GM19467 (cell line): ENCODE measurements at regions not wholly inside any gene's neighbourhood (a gene's known extent, or its start where the extent isn't known, plus 50 kb on each side); places are given as distances from the start of the nearest gene placed in this dataset.
"Not testable (repeated sequence)": the region's sequence is repeated elsewhere in the genome, so short reads cannot be mapped to it uniquely, and the experiment has no call there.

Experiments used
- ATAC-seq: cut with Tn5 transposase; IDR thresholded peaks from one replicate; pipeline ENCODE4 v1.9.1; 2021; ENCODE audit warnings: mild to moderate bottlenecking, moderate library complexity; ENCODE audit not compliant: unreplicated experiment

GRCh38 chrX:27404366-27404765 is 58.8 kb downstream of the PPP4R3C start:
- no peak for ATAC-seq

DNA sequence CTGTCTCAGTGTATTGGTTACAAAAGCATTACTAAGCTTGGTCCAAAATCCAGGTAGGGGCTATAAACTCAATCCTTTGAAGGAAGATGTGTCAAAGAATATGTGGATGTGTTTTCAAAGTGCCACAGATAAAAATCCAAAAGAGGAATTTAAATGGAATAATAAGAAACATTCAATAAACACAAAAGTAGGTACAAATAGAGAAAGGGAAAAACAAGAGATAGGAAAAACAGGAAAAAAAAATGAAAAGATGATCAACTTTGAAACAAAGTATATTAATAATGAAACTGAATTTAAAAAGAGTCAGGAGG is 64.0 kb downstream of the PPP4R3C start:
- ATAC-seq = no peak

DNA sequence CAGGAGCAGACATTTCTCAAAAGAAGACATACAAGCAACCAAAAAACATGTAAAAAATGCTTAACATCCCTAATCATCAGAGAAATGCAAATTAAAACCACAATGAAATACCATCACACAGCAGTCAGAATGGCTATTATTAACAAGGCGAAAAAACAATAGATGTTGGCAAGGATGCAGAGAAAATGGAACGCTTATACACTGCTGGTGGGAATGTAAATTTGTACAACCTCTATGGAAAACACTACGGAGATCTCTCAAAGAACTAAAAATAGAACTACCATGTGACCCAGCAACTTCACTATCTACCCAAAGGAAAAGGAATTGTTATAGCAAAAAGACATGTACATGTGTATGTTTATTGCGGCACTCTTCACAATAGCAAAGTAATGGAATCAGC is 71.5 kb downstream of the PPP4R3C start:
- ATAC-seq = no peak

DNA sequence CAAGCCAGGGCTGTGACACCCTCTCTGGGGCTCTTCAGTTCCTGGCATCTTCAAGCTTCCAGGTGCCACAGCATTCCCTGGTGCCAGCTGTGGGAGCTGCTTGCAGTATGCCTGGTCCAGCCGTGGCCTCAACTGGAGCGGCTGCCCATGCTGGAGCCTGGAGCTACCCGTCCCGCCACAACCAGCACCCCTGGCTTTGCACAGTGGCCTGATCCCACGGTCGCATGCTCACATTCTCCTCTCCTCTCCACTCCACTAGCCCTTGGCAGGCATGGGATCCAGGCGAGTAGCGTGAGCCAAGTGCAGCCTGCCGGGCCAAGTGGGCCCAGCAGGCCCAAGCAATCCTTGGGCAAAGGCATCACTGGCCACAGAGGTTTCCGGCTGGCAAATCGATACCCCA is 81.7 kb downstream of the PPP4R3C start:
- ATAC-seq = no peak

DNA sequence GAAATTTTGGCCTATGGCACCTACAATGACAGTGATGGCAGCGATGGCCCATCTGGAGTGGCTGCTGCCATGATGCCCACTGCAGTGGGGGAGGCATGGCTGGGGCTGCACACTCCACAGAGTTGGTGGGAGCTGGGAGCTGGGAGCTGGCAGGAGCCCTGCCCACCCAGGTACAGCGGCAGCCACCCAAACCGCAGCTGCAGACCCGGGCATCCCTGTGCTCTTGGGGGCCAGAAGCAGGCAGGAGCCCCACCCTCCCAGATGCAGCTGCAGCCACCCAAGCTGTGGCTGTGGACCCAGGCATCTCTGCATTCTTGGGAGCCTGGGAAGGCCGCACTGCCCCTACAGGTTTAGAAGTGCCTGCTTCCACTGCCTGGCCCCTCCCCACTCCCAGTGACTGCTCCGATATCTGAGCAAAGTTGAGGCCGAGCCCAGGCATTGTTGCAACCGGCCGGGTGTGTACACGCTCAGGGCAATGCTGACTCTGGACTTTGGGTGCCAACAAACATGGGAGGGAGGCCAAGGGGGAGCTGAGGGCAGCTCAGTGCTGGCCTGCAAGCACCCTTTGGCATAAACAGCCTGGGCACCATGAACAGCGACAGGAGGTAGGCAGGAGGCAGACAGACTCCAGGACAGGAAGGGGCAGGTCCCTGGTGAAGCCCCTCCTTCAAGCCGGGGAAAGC is 82.8 kb downstream of the PPP4R3C start:
- no peak for ATAC-seq

DNA sequence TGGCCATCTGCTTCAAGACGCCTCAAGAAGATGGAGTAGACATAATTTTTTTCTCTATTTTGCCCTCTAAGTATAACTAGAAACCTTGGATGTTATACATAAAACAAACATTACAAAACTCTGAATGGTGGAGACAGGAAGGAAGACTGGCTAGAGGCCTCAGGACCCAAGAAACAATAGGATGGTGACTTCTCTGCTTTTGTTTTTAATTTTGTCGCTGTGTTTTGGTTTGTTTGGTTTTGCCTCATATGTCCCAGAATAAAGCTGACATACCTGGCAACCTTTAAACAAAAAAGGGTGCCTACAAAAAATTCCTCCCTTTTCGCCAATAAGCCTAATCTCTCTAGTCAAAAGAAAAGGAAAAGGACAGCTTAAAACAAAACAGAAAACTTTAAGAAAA is 109.1 kb downstream of the PPP4R3C start:
- no peak for ATAC-seq

- ATAC-seq = no peak
These were observed 112.7 kb downstream of the PPP4R3C start for GRCh38 chrX:27350476-27350875.

GRCh38 chrX:27336466-27337091 is 126.6 kb downstream of the PPP4R3C start:
- ATAC-seq = no peak

DNA sequence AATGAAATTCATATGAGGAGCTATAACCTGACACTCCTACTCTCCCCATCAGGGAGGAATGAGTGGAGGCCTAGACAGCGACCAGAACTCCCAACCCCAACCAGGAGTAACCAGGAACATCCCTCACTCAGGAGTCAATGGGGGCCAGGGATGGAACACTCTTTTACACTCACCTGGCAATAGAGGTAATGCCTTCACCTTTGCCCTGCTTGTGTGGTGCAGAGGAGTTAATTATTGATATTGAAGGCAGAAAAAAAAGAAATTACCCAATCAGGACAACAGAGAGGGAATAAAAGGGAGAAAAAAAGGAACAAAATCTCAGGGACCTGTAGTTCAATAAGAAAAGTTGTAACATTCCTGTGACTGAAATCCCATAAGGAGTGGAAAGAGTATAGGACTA is 141.5 kb downstream of the PPP4R3C start:
- no peak for ATAC-seq

GRCh38 chrX:27309406-27309805 is 153.7 kb downstream of the PPP4R3C start:
- ATAC-seq = no peak

- ATAC-seq = no peak
These were observed 155.6 kb downstream of the PPP4R3C start for GRCh38 chrX:27307546-27307945.

DNA sequence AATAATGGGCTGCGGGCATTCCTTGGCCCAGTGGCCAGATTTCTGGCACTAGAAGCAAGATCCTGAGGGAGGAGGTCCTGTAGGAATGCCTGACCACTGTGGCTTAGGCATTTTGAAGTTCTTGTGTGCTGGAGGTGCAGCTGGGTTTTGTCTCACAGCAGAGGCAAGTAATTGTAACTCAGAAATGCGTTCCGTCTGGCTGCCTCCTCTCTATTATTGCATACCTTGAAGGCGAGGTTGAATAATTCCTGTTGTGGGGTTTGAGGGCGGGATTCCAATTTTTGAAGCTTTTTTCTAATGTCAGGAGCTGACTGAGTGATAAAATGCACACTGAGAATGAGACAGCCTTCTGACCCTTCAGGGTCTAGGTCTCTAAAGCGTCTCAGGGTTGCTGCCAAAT is 170.6 kb downstream of the PPP4R3C start:
- ATAC-seq = not testable (repeated sequence)

GRCh38 chrX:27276751-27277150 is 186.4 kb downstream of the PPP4R3C start:
- ATAC-seq = no peak

GRCh38 chrX:27254656-27255055 is 208.5 kb downstream of the PPP4R3C start:
- ATAC-seq = no peak

- no peak for ATAC-seq
These were observed 211.8 kb downstream of the PPP4R3C start for GRCh38 chrX:27251369-27251768.

- no peak for ATAC-seq
These were observed 220.6 kb downstream of the PPP4R3C start for GRCh38 chrX:27242581-27242980.

DNA sequence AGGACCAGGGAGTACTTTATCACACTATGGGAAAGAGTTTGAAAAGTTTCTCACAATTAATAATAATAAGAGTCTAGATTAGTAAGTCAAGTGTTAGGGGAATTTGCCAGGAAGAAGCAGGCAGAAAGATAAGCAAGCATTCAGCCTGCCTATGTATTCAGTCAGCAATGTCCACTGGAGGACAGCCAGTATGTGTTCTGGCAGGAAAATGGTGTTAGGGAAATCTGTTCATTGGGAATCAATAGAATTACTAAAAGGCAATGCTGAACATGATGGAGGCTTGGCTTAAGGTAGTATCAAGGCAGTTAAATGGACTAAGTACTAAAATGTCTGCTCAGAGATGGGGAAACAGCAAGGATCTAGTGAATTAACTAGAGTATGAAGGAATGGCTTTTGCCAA is 221.2 kb downstream of the PPP4R3C start:
- no peak for ATAC-seq

GRCh38 chrX:27240042-27240441 is 223.1 kb downstream of the PPP4R3C start:
- not testable (repeated sequence) for ATAC-seq

DNA sequence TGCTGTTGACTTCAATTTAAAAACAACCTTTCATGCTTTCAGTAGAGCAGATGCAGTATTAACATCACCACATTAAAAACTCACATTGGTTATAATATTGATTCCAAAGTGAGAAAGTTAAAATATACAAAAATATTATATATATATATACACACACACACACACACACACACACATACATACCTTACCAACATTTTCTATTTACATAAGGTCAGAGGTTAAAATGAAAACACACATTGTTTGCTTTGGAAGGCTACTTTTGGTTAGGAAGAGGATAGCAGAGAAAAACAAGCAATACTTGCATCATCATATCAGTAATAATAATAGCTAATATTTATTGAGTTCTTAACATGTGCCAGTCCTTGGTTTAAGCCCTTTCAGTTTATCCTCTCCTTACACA is 226.5 kb downstream of the PPP4R3C start:
- no peak for ATAC-seq

DNA sequence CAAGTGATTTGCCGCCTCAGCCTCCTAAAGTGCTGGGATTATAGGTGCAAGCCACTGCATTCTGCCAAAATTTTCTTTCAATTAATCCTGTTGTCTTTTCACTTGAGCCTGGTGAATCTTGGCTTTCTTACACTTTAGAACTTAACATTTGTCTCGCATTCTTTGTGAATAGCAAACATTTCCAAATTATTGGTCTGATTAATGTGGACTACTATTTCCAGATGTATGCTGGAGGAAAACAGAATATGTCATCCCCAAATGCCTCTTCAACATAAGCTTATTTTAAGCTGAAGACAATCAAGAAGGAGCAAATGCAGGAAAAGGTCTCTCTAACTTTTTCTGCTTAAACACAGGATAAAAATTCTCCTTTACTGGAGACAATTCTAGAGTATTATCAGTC is 233.4 kb downstream of the PPP4R3C start:
- ATAC-seq = no peak

DNA sequence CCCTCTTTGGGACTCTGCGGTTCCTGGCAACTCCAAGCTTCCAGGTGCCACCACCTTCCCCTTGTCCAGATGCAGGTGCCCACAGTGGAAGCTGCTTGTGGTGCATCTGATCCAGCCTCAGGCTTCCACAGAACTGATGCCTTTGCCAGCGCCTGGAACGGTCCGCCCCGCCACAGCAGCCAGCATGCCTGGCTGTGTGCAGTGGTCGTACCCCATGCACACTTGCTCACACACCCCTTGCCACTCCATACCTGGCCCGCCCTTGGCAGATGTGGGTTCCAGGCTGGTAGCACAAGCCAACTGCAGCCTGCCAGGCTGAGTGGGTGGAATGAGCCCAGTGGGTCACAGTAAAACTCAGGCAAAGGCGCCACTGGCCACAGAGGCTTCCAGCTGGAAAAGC is 240.5 kb downstream of the PPP4R3C start:
- no peak for ATAC-seq

DNA sequence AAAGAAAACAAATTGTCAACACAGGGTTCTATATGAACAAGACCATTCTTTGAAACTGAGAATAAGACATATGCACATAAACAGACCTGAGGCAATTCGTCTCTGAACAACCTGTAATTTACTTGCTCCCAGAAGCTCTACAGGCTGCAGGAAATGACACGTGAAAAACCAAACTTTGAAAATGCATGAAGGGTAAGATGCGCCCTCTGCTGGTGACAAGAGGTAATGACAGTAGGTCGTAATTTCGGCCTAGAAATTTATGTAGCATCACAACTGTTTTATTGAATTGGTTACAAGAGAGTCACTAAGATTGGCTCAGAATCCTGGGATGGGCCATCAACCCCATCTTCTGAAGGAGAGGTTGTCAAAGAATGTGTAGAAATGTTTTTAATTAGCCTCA is 276.5 kb downstream of the PPP4R3C start:
- ATAC-seq = peak; percentile 64

GRCh38 chrX:27163236-27163635 is 299.9 kb downstream of the PPP4R3C start:
- ATAC-seq = no peak
